Skeletal muscle tissue (tissue), 3 donors: ENCODE measurements at regions not wholly inside any gene's neighbourhood (a gene's known extent, or its start where the extent isn't known, plus 50 kb on each side); places are given as distances from the start of the nearest gene placed in this dataset.

Experiments
- H3K27ac ChIP-seq: one replicate; pipeline ENCODE4 v1.7.0; 2013; ENCODE audit warnings: mild to moderate bottlenecking, low read depth, low read length, inconsistent platforms
- H3K27me3 ChIP-seq, 3 donors: one replicate each; pipeline ENCODE4 v1.7.0; 2013; ENCODE audit warnings: low read length in 3 of 3; ENCODE audit not compliant: control insufficient read depth in 3 of 3, insufficient read depth in 3 of 3
- H3K36me3 ChIP-seq, 3 donors: one replicate each; pipeline ENCODE4 v1.7.0; 2013; ENCODE audit warnings: low read length in 3 of 3; ENCODE audit not compliant: control insufficient read depth in 3 of 3, insufficient read depth in 3 of 3
- H3K4me1 ChIP-seq, 3 donors: one replicate each; pipeline ENCODE4 v1.7.0; 2013; ENCODE audit warnings: low read length in 3 of 3, mild to moderate bottlenecking in 3 of 3; ENCODE audit not compliant: control insufficient read depth in 3 of 3, insufficient read depth in 3 of 3
- H3K4me3 ChIP-seq, 3 donors: one replicate each; pipeline ENCODE4 v1.7.0; 2013; ENCODE audit warnings: low read length in 3 of 3
- H3K9ac ChIP-seq, 3 donors: one replicate each; pipeline ENCODE4 v1.7.0; 2013; ENCODE audit warnings: low read length in 3 of 3, mild to moderate bottlenecking in 3 of 3, moderate library complexity in 2 of 3, low read depth in 1 of 3
- H3K9me3 ChIP-seq, 3 donors: one replicate each; pipeline ENCODE4 v1.7.0; 2013; ENCODE audit warnings: low read length in 3 of 3; ENCODE audit not compliant: control insufficient read depth in 3 of 3
- donor health status: Osteomylitis.

- H3K9me3 ChIP-seq: no peaks in the 10 kb centered on the region
These were observed 78.5 kb upstream of the TMEM178A start for GRCh38 chr2:39587168-39587567.

GRCh38 chr2:39587641-39588040, 78.1 kb upstream of the TMEM178A start:
- H3K9me3 ChIP-seq: no peaks in the 10 kb centered on the region
- no peak overlapping the region for H3K27ac ChIP-seq
- H3K9ac ChIP-seq: no peak overlapping the region
- H3K36me3 ChIP-seq: no peaks in the 10 kb centered on the region
- no peak overlapping the region for H3K4me3 ChIP-seq
- H3K4me1 ChIP-seq: peaks cover 0 to 3% (median 0%) of the 10 kb centered on the region in 3 donors
- H3K27me3 ChIP-seq: no peaks in the 10 kb centered on the region

More at GRCh38 chr2:39587168-39587567, 78.5 kb upstream of the TMEM178A start:
- H3K4me1 ChIP-seq: peaks cover 0 to 3% (median 0%) of the 10 kb centered on the region in 3 donors
- no peaks in the 10 kb centered on the region for H3K36me3 ChIP-seq
- H3K4me3 ChIP-seq: no peak overlapping the region
- no peak overlapping the region for H3K9ac ChIP-seq
- H3K27ac ChIP-seq: no peak overlapping the region
- no peaks in the 10 kb centered on the region for H3K27me3 ChIP-seq

GRCh38 chr2:39593439-39594393, 72.0 kb upstream of the TMEM178A start:
- H3K36me3 ChIP-seq: no peaks in the 10 kb centered on the region
- no peak overlapping the region for H3K27ac ChIP-seq
- H3K9me3 ChIP-seq: no peaks in the 10 kb centered on the region
- no peak overlapping the region for H3K4me3 ChIP-seq
- no peak overlapping the region for H3K9ac ChIP-seq
- peaks cover 0 to 7% (median 6%) of the 10 kb centered on the region in 3 donors for H3K4me1 ChIP-seq
- H3K27me3 ChIP-seq: no peaks in the 10 kb centered on the region

GRCh38 chr2:39595116-39595515, 70.6 kb upstream of the TMEM178A start:
- H3K36me3 ChIP-seq: no peaks in the 10 kb centered on the region
- H3K4me1 ChIP-seq: peaks cover 0 to 7% (median 6%) of the 10 kb centered on the region in 3 donors
- H3K27me3 ChIP-seq: no peaks in the 10 kb centered on the region
- no peak overlapping the region for H3K27ac ChIP-seq
- H3K9me3 ChIP-seq: no peaks in the 10 kb centered on the region
- H3K9ac ChIP-seq: no peak overlapping the region
- no peak overlapping the region for H3K4me3 ChIP-seq

- no peaks in the 10 kb centered on the region for H3K36me3 ChIP-seq
- H3K9me3 ChIP-seq: no peaks in the 10 kb centered on the region
- no peak overlapping the region for H3K27ac ChIP-seq
- no peak overlapping the region for H3K4me3 ChIP-seq
- no peaks in the 10 kb centered on the region for H3K27me3 ChIP-seq
- no peak overlapping the region for H3K9ac ChIP-seq
- H3K4me1 ChIP-seq: peaks cover 0 to 7% (median 6%) of the 10 kb centered on the region in 3 donors
These were observed 68.4 kb upstream of the TMEM178A start for GRCh38 chr2:39597314-39597713.

- Histone ChIP-seq H3K27ac (no peak overlapping the region), H3K36me3 (no peaks in the 10 kb centered on the region), H3K9me3 (no peaks in the 10 kb centered on the region), H3K4me1 (peaks cover 3 to 14% (median 3%) of the 10 kb centered on the region in 3 donors), H3K27me3 (no peaks in the 10 kb centered on the region), H3K4me3 (no peak overlapping the region), H3K9ac (no peak overlapping the region)
These were observed 63.1 kb upstream of the TMEM178A start for GRCh38 chr2:39602616-39603015.

- H3K36me3 ChIP-seq: no peaks in the 10 kb centered on the region
- H3K9me3 ChIP-seq: no peaks in the 10 kb centered on the region
- no peak overlapping the region for H3K9ac ChIP-seq
- no peak overlapping the region for H3K4me3 ChIP-seq
- H3K27ac ChIP-seq: no peak overlapping the region
- H3K27me3 ChIP-seq: no peaks in the 10 kb centered on the region
- peaks cover 8 to 22% (median 9%) of the 10 kb centered on the region in 3 donors for H3K4me1 ChIP-seq
These were observed 62.3 kb upstream of the TMEM178A start for GRCh38 chr2:39603436-39603835.

GRCh38 chr2:39604866-39605265, 60.9 kb upstream of the TMEM178A start:
- H3K27me3 ChIP-seq: no peaks in the 10 kb centered on the region
- no peak overlapping the region for H3K4me3 ChIP-seq
- no peaks in the 10 kb centered on the region for H3K9me3 ChIP-seq
- H3K9ac ChIP-seq: no peak overlapping the region
- H3K27ac ChIP-seq: no peak overlapping the region
- H3K4me1 ChIP-seq: peaks cover 16 to 31% (median 18%) of the 10 kb centered on the region in 3 donors
- H3K36me3 ChIP-seq: no peaks in the 10 kb centered on the region

- no peak overlapping the region for H3K9ac ChIP-seq
- no peaks in the 10 kb centered on the region for H3K9me3 ChIP-seq
- no peaks in the 10 kb centered on the region for H3K27me3 ChIP-seq
- H3K36me3 ChIP-seq: no peaks in the 10 kb centered on the region
- H3K4me3 ChIP-seq: no peak overlapping the region
- peaks cover 16 to 31% (median 18%) of the 10 kb centered on the region in 3 donors for H3K4me1 ChIP-seq
- H3K27ac ChIP-seq: no peak overlapping the region
These were observed 59.1 kb upstream of the TMEM178A start for GRCh38 chr2:39606585-39606984.

GRCh38 chr2:39607538-39608262, 58.0 kb upstream of the TMEM178A start:
- Histone ChIP-seq H3K4me3 (no peak overlapping the region), H3K27ac (peak overlapping the region; percentile 82), H3K9me3 (no peaks in the 10 kb centered on the region), H3K36me3 (no peaks in the 10 kb centered on the region), H3K4me1 (peaks cover 16 to 31% (median 18%) of the 10 kb centered on the region in 3 donors), H3K27me3 (no peaks in the 10 kb centered on the region), H3K9ac (no peak overlapping the region)
